ENCODE measurements at regions not wholly inside any gene's neighbourhood (a gene's known extent, or its start where the extent isn't known, plus 50 kb on each side); places are given as distances from the start of the nearest gene placed in this dataset.
"Not testable (repeated sequence)": the region's sequence is repeated elsewhere in the genome, so short reads cannot be mapped to it uniquely, and the experiment has no call there.

GRCh38 chr19:27986299-27986698, 1226.7 kb downstream of the UQCRFS1 start:
- TF ChIP-seq ZNF274 (IDR thresholded peaks at IDR 0.05; ENCODE audit: low read depth, low read length), result no peak
- H3K4me3 ChIP-seq (ENCODE audit: low read length), result no peak overlapping the region

DNA sequence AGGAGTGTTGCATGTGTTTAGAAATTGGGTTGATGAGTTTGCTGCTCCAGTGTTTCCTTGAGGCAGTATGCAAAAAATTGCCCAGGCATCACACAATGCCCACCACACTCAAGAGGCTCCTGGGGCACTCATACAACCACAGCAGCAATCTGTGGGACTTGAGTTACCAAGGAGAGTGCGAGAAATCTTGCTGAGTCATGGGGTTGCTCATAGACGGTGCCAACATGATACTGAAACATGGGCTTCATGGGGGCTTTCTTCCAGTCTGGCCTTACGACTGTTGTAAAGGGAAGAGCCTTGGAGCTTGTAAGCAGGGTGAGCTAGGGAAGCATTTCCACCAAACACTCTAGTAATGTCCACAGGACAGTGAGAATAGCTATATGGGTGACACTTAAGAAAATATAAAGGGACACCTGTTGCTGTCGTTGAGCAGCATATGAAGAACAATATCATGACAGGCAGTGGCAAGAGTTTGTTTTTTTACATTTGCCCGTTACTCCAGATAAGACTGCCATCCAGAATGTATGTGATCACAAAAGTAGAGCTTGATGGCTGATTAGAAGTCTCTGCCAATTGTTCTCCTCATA, 1237.4 kb downstream of the UQCRFS1 start:
- no peak overlapping the region for H3K4me3 ChIP-seq (ENCODE audit: low read length)
- no peak for TF ChIP-seq ZNF274 (IDR thresholded peaks at IDR 0.05; ENCODE audit: low read depth, low read length)

- no peak overlapping the region for H3K4me3 ChIP-seq (ENCODE audit: low read length)
- no peak for TF ChIP-seq ZNF274 (IDR thresholded peaks at IDR 0.05; ENCODE audit: low read depth, low read length)
These were observed 1238.9 kb downstream of the UQCRFS1 start for GRCh38 chr19:27974082-27974513.

- no peak overlapping the region for H3K4me3 ChIP-seq (ENCODE audit: low read length)
- no peak for TF ChIP-seq ZNF274 (IDR thresholded peaks at IDR 0.05; ENCODE audit: low read depth, low read length)
These were observed 1240.5 kb downstream of the UQCRFS1 start for GRCh38 chr19:27972291-27973040.

- no peak overlapping the region for H3K4me3 ChIP-seq (ENCODE audit: low read length)
- no peak for TF ChIP-seq ZNF274 (IDR thresholded peaks at IDR 0.05; ENCODE audit: low read depth, low read length)
These were observed 1241.1 kb downstream of the UQCRFS1 start for GRCh38 chr19:27971869-27972268.

- TF ChIP-seq ZNF274 (IDR thresholded peaks at IDR 0.05; ENCODE audit: low read depth, low read length), result no peak
- H3K4me3 ChIP-seq (ENCODE audit: low read length), result no peak overlapping the region
These were observed 1241.9 kb downstream of the UQCRFS1 start for GRCh38 chr19:27971071-27971470.

- TF ChIP-seq ZNF274 (IDR thresholded peaks at IDR 0.05; ENCODE audit: low read depth, low read length), result no peak
- H3K4me3 ChIP-seq (ENCODE audit: low read length), result no peak overlapping the region
These were observed 1246.5 kb downstream of the UQCRFS1 start for GRCh38 chr19:27966390-27966816.

DNA sequence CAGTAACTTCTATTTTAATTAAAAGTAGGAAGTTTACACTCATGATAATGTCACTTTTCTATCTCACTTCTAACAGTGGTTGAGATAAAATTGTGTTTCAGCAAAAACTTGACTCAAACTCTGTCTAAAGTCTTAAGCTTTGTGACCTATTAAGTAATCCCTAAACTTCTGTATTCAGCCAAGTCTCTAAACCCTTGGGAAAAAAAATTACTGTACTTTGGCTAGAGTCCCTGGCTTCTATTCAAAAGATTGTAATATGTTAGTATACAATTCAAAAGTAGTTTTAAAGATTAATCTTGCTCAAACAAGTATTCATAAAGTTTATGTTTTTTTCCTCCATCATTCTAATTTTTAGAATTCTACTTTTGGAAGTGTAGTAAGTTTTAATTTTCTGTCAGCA, 1248.8 kb downstream of the UQCRFS1 start:
- no peak for TF ChIP-seq ZNF274 (IDR thresholded peaks at IDR 0.05; ENCODE audit: low read depth, low read length)
- H3K4me3 ChIP-seq (ENCODE audit: low read length), result no peak overlapping the region

DNA sequence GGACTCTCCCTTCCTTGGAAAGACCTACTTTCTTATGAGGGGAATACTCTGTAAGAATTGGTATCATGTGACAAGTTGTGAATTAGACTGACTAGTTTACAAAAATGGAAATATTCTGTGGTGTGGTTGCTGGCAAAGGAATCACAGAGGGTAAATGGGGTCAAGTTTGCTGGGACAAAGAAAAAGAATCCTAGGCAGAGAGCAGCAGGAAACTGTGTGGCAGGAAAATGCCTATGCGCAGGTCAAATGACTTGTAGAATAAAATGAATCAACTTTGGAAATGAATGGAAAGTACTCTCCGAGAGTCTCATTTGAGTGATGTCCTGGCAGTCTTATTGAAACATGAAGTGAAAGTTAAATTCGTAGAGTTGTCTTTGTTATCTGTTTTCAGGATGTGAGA, 1250.7 kb downstream of the UQCRFS1 start:
- no peak for TF ChIP-seq ZNF274 (IDR thresholded peaks at IDR 0.05; ENCODE audit: low read depth, low read length)
- H3K4me3 ChIP-seq (ENCODE audit: low read length), result no peak overlapping the region

- TF ChIP-seq ZNF274 (IDR thresholded peaks at IDR 0.05; ENCODE audit: low read depth, low read length), result no peak
- H3K4me3 ChIP-seq (ENCODE audit: low read length), result no peak overlapping the region
These were observed 1257.2 kb downstream of the UQCRFS1 start for GRCh38 chr19:27955485-27956480.

DNA sequence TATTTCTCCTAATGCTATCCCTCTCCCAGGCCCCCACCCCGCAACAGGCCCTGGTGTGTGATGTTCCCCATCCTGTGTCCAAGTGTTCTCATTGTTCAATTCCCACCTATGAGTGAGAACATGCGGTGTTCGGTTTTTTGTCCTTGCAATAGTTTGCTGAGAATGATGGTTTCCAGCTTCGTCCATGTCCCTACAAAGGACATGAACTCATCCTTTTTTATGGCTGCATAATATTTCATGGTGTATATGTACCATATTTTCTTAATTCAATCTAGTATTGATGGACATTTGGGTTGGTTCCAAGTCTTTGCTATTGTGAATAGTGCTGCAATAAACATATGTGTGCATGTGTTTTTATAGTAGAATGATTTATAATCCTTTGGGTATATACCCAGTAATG, 1270.3 kb downstream of the UQCRFS1 start:
- not testable (repeated sequence) for H3K4me3 ChIP-seq (ENCODE audit: low read length)

- H3K4me3 ChIP-seq (ENCODE audit: low read length), result no peak overlapping the region
- TF ChIP-seq ZNF274 (IDR thresholded peaks at IDR 0.05; ENCODE audit: low read depth, low read length), result no peak
These were observed 1276.8 kb downstream of the UQCRFS1 start for GRCh38 chr19:27936139-27936538.

- H3K4me3 ChIP-seq (ENCODE audit: low read length), result no peak overlapping the region
- no peak for TF ChIP-seq ZNF274 (IDR thresholded peaks at IDR 0.05; ENCODE audit: low read depth, low read length)
These were observed 1277.3 kb downstream of the UQCRFS1 start for GRCh38 chr19:27935669-27936068.

GRCh38 chr19:27929399-27929798, 1283.6 kb downstream of the UQCRFS1 start:
- no peak for TF ChIP-seq ZNF274 (IDR thresholded peaks at IDR 0.05; ENCODE audit: low read depth, low read length)

More at GRCh38 chr19:27929399-27929798, 1283.6 kb downstream of the UQCRFS1 start:
- H3K4me3 ChIP-seq (ENCODE audit: low read length), result no peak overlapping the region

Measured in GM08714 (cell line).